ENCODE measurements at regions not wholly inside any gene's neighbourhood (a gene's known extent, or its start where the extent isn't known, plus 50 kb on each side); places are given as distances from the start of the nearest gene placed in this dataset.

GRCh38 chr20:41862476-41862875, 244.3 kb upstream of the CHD6 start:
- no peak for TF ChIP-seq POLR2A (IDR thresholded peaks at IDR 0.05)
- TF ChIP-seq CTCF (IDR thresholded peaks at IDR 0.05) = no peak

Measured in testis (tissue), 2 donors.